GM12891 (cell line): ENCODE measurements at regions not wholly inside any gene's neighbourhood (a gene's known extent, or its start where the extent isn't known, plus 50 kb on each side); places are given as distances from the start of the nearest gene placed in this dataset.

Experiments used
- PAX5 ChIP-seq: IDR thresholded peaks from 2 replicates; pipeline ENCODE4 v1.6.1; 2011; ENCODE audit warnings: low read length, moderate library complexity, mild to moderate bottlenecking; ENCODE audit not compliant: insufficient read depth, severe bottlenecking
- POLR2A ChIP-seq: IDR thresholded peaks from 2 replicates; pipeline ENCODE4 v1.6.1; 2011; ENCODE audit warnings: low read depth, low read length, control low read depth
- POLR2AphosphoS5 ChIP-seq: IDR thresholded peaks from 2 replicates; pipeline ENCODE4 v1.6.1; 2011; ENCODE audit warnings: low read depth, low read length, control low read depth
- POU2F2 ChIP-seq: IDR thresholded peaks from 2 replicates; pipeline ENCODE4 v1.6.1; 2011; ENCODE audit warnings: low read depth, mild to moderate bottlenecking, control low read depth, low read length, moderate library complexity
- TAF1 ChIP-seq: IDR thresholded peaks from 2 replicates; pipeline ENCODE4 v1.6.1; 2011; ENCODE audit warnings: low read depth, low read length, control low read depth

- no peak for TF ChIP-seq POLR2AphosphoS5
- TF ChIP-seq POLR2A, result no peak
- TF ChIP-seq TAF1, result no peak
- TF ChIP-seq PAX5, result no peak
- no peak for TF ChIP-seq POU2F2
These were observed 364.7 kb downstream of the FSIP2 start for GRCh38 chr2:186103276-186103675.
